ENCODE measurements at regions not wholly inside any gene's neighbourhood (a gene's known extent, or its start where the extent isn't known, plus 50 kb on each side); places are given as distances from the start of the nearest gene placed in this dataset.

GRCh38 chr16:9307446-9307845, 216.0 kb downstream of the HAPSTR1 start:
- DNase-seq: no peak

DNA sequence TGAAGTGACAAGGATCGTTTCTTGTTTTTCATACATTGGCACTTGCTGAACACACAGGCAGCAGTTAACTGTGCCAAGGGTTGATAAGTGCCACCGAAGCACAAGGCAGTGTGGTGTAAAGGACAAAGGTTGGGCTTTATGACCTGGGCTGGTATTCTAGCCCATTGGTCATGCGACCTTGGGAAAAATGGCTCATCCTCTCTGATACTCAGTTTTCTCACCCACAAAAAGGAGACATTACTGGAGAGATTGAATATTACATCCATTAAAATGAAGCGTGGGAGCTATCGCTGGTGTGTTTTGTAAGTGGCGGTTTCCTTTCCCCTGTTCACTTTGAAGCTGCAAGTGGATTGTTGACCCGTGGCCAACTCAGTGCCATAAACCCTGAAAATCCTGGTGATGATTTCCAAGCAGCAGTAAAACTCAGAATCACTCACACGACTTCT, 216.9 kb downstream of the HAPSTR1 start:
- no peak for DNase-seq

- DNase-seq: no peak
These were observed 217.4 kb downstream of the HAPSTR1 start for GRCh38 chr16:9308850-9309249.

DNA sequence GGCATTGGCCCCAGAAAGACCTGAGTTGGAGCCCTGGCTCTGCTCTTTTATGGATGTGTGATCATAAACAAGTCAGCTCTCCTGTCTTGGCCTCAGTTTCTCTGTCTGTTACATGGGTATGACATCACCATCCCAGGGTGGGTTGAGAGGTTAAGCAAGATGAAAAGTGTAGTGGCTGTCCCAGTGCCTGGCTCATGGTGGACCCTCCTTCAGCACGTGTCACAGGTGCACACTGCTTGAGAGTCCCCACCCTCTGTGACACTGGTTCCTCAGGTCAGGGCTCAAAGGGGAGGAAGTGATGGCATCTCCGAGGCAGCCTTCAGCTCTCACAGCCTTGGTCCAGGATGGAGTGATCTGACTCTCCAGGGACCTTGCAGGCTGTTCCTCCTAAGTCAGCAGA, 218.4 kb downstream of the HAPSTR1 start:
- DNase-seq: no peak

GRCh38 chr16:9311303-9311954, 220.0 kb downstream of the HAPSTR1 start:
- DNase-seq: no peak

DNA sequence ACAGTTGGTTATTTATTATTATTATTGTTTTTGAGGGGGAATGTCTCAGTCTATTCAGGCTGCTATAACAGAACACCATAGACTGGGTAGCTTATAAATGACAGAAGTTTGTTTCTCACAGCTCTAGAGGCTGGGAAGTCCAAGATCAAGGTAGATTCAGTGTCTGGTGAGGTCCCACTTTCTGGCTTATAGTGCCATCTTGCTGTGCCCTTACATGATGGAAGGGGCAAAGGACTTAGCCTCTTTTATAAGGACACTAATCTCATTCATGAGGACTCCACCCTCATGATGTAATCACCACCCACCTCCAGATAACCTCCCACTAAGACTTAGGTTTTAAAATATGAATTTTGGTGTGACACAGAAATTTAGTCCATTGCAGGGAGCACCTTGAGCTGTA, 224.6 kb downstream of the HAPSTR1 start:
- DNase-seq: no peak

GRCh38 chr16:9316615-9317014, 225.2 kb downstream of the HAPSTR1 start:
- no peak for DNase-seq

- peak; percentile 6 for DNase-seq
These were observed 227.3 kb downstream of the HAPSTR1 start for GRCh38 chr16:9318764-9319163.

DNA sequence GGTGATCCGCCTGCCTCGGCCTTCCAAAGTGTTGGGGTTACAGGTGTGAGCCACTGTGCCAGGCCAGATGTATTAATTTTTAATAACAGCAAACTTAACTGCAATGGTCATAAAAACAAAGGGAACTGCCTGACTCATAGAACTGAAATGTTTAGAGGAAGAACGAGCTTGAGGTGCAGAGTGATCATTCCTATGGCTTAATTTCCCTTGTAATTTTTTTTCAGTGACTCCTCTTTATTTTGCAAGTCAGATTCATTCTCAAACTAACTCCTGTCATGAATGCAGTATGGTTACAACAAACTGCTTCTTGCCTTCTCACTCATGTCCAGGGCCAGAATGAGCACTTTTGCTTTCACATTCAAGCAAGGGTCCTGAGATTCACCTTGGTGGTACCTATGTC, 231.3 kb downstream of the HAPSTR1 start:
- no peak for DNase-seq

DNA sequence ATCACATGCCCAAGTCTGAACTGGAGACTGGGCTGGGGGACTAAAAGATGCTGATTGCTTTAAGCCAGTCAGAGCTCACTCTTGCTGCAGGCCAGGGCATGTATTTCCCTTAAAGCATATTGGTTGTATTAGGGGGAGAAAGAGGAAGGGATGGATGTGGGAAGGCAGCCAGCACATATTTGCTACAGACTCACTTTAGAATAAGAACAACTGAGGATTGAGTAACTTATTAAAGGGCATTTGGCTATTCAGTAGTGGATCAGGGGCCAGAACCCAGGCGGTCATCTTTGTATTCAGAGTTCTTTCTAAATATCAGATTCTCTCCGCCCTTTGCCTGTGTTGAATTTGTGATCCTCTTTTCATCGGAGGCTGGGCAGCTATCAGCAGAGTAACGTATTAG, 231.7 kb downstream of the HAPSTR1 start:
- DNase-seq: no peak

GRCh38 chr16:9327253-9327652, 235.8 kb downstream of the HAPSTR1 start:
- DNase-seq: no peak

GRCh38 chr16:9328411-9328810, 237.0 kb downstream of the HAPSTR1 start:
- DNase-seq: no peak

DNA sequence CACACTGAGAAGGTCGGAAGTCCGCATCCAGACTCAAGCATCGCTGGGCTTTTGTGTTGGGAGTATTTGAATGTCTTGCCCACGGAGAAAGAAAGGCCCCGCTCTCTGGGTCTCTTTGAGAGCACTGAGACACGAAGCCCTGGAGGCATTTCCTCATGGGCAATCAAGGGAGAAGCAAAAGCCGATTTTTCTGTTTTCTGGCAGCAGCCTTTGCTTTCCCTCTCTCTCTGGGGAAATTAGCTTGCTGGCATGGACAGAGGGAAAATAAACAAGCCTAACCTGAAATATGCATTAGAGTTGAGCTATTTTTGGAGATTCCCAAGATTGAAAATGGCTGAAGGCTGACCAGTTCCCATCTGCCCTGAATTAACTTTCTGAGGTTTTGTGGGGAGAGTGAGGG, 238.7 kb downstream of the HAPSTR1 start:
- DNase-seq: no peak

GRCh38 chr16:9331503-9331902, 240.1 kb downstream of the HAPSTR1 start:
- no peak for DNase-seq

DNA sequence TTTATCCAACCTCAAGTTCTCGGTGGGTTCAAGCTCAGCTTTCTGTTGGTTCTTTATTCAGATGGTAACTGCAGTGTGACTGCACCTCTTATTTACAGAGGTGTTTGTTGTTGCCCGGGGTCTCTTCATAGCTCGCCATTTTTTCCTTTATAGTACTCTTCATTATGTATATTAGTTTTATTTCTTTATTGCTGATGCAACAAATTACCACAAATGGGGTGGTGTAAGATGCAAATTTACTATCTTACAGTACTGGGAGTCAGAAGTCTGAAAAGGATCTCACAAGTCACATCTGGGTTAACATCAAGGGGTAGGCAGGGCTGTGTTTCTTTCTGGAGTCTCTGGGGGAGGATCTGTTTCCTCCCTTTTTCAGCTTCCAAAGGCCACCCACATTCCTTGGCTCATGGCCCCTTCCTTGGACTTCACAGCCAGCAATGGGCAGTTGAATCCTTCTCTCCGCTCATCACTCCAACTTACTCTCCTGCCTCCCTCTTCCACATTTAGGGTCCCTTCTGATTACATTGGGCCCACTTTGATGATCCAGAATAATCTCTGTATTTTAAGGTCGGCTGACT, 241.2 kb downstream of the HAPSTR1 start:
- DNase-seq: no peak

DNA sequence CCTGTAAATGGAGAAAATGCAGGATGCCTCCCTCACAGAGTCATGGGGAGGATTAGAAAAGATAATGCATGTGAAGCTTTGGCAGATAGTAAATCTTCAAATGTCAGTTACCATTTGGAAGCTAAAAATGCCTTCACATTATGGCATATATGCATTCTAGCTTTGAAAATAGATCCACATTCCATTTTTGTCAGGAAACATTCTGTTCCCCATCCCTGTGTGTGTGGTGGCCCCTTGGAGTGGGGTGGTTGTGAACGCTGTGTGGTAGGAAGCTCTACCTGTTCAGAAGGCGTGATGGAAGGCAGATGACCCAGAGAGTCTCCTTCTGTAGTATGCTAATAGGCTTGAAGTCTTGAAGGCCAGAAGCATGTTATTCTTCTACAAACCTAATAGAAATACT, 242.0 kb downstream of the HAPSTR1 start:
- DNase-seq: no peak

DNA sequence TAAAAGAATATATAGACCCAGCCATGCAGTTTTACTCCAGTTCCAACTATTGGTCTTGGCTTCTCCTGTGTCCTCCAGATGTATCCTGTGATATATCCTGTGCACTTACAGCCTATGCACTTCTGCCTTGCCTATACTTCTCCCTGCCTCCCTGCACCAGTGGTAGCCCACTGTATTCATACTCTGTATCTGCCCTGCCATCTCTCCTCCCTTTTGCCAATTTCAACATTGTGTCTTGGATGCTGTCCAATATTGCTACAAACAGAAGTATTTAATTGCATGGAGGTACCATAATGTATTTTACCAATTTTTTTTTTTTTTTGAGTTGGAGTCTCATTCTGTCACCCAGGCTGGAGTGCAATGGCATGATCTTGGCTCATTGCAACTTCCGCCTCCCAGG, 242.7 kb downstream of the HAPSTR1 start:
- peak; percentile 2 for DNase-seq

GRCh38 chr16:9337308-9338032, 246.0 kb downstream of the HAPSTR1 start:
- DNase-seq: no peak

DNA sequence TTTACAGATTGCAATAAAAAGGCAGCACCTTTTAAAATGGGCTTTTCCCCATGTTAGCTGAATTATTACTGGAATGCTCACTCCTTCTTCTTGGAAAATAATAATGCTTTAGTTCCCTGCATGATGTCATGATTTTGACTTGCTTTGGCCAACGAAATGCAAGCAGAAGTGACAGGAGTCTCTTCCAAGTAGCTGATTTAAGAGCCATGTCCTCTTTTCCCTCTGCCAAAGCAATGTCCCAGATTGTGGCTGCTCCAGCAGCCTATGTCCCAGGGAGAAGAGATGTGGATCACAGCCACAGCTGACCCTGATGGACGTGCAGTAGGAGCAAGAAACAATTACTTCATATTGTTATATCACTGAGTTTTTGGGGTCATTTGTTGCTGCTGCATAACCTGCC, 246.6 kb downstream of the HAPSTR1 start:
- DNase-seq: no peak

DNA sequence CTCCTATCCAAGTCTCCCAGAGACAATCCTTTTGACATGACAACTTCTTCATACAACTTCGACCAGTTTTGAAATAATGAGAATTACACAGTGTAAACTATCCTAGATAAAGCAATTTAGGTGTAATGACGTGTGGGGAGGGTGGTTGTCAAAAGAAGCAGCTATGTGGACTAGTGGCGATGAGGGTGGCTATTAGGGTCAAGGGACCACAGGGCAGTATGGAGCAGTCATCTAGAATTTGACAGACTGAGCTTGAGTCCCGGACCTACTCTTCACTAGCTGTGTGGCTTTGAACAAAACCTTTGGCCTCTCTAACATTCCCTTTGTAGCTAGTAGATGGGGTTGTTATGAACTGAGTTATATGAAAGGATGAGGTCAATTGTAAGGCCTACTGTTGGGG, 247.1 kb downstream of the HAPSTR1 start:
- DNase-seq: no peak

- DNase-seq: no peak
These were observed 249.2 kb downstream of the HAPSTR1 start for GRCh38 chr16:9340526-9341256.

DNA sequence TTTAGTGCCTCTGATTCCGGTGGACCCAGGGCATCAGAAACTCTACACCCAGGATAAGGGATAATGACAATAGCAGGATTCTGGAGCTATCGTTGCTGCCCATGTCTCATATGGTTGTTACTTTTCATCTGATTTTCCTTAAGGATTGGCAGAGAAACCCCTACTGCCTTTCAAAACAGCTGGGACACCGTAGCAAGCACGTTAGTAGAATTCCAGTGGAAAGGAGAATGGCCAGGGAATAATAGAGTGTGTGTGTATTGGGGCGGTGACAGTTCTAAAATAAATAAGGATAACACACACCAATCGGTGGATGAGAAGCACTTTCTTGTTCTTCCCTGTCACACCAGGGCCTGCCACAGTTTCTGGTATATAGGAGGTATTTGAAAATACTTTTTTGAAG, 251.8 kb downstream of the HAPSTR1 start:
- DNase-seq: no peak

- no peak for DNase-seq
These were observed 253.1 kb downstream of the HAPSTR1 start for GRCh38 chr16:9344508-9344907.

DNA sequence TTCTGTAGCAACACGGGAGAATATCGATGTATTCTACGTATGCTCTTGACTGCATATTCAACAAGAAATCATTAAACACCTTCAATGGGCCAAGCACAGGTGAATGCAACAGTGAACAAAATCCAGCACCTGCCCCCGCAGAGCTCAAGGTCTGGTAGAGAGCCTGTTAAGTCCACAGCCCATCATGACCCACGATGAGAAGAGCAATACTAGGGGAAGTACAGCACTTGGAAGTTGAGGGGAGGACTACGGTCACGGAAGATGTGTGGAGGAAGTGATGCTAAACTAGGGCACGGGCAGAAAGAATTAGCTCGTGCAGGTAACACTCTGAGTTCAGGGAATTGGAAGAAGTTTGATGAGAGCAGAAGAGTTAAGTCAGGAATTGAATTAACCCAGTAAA, 253.6 kb downstream of the HAPSTR1 start:
- DNase-seq: no peak

Data from hematopoietic multipotent progenitor cell treated with erythropoietin and hydrocortisone succinate and interleukin-3 and kit ligand, for 4 days (in vitro differentiated cells).